ENCODE measurements at regions not wholly inside any gene's neighbourhood (a gene's known extent, or its start where the extent isn't known, plus 50 kb on each side); places are given as distances from the start of the nearest gene placed in this dataset.
"Not testable (repeated sequence)": the region's sequence is repeated elsewhere in the genome, so short reads cannot be mapped to it uniquely, and the experiment has no call there.

DNA sequence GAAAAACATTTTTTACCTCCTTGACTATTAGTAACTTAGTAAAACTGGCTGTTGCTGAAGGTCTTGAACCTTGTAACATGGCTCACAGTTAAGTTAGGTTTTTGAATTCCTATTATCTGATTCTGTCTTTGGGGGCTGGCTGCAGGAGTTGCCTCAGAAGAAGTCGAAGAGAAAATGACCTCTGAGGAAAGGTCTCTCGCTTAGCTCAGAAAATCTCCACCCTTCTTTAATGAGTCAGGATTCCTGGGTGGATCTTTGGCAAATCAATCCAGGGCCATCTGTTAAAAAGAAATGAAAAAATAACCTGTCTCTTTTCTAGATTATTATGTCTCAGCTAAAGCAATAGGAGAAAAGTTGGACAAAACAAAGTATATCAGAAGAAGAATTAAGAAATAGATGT is 267.8 kb upstream of the SEMA3C start:
- Histone ChIP-seq H3K9me3 (no peaks in the 10 kb centered on the region), H3K4me3 (no peak overlapping the region), H3K4me1 (no peaks in the 10 kb centered on the region), H3K36me3 (no peaks in the 10 kb centered on the region), H3K27ac (no peak overlapping the region), H3K27me3 (no peaks in the 10 kb centered on the region)
- intact Hi-C loops (cut with DNase I) = no loop called here
- DNase-seq (ENCODE audit: extremely low spot score in 2 of 2) = no peak
- TF ChIP-seq POLR2AphosphoS5 (IDR thresholded peaks at IDR 0.05; ENCODE audit: insufficient read depth in 1 of 2, low read depth in 1 of 2) = peak in 1 of 2 donors; percentile 62
- TF ChIP-seq, protein P1, sequence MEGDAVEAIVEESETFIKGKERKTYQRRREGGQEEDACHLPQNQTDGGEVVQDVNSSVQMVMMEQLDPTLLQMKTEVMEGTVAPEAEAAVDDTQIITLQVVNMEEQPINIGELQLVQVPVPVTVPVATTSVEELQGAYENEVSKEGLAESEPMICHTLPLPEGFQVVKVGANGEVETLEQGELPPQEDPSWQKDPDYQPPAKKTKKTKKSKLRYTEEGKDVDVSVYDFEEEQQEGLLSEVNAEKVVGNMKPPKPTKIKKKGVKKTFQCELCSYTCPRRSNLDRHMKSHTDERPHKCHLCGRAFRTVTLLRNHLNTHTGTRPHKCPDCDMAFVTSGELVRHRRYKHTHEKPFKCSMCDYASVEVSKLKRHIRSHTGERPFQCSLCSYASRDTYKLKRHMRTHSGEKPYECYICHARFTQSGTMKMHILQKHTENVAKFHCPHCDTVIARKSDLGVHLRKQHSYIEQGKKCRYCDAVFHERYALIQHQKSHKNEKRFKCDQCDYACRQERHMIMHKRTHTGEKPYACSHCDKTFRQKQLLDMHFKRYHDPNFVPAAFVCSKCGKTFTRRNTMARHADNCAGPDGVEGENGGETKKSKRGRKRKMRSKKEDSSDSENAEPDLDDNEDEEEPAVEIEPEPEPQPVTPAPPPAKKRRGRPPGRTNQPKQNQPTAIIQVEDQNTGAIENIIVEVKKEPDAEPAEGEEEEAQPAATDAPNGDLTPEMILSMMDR (IDR thresholded peaks at IDR 0.05) = no peak
- no peak for TF ChIP-seq POLR2A (IDR thresholded peaks at IDR 0.05)

- TF ChIP-seq POLR2AphosphoS5 (IDR thresholded peaks at IDR 0.05; ENCODE audit: insufficient read depth in 1 of 2, low read depth in 1 of 2) (no peak), POLR2A (IDR thresholded peaks at IDR 0.05) (no peak)
- TF ChIP-seq, protein P1 (IDR thresholded peaks at IDR 0.05) = no peak
- Histone ChIP-seq H3K36me3 (no peaks in the 10 kb centered on the region), H3K27me3 (no peaks in the 10 kb centered on the region), H3K4me1 (no peaks in the 10 kb centered on the region), H3K27ac (no peak overlapping the region), H3K9me3 (no peaks in the 10 kb centered on the region), H3K4me3 (no peak overlapping the region)
- DNase-seq (ENCODE audit: extremely low spot score in 2 of 2) = no peak
- intact Hi-C loops (cut with DNase I) = no loop called here
Measured at GRCh38 chr7:81185072-81185471, 266.2 kb upstream of the SEMA3C start.

DNA sequence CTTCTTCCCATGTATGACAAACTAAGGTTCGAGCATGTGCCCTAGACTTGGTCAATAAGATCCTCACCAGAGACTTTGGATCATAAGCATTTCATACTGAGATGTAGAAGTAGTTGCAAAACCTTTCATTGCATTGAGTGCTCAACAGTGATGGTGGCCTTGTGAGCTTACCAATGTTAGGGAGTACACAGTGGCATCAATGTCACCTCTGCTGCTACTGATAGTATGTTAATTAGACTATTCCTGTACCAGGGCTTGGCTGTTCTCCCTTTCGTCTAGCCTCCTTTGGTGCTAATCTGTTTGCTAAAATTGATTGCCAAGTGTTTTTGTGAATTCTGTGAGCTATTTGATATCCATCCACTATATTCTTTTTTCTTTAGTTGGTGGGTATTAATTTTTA is 264.5 kb upstream of the SEMA3C start:
- Histone ChIP-seq H3K27me3 (no peaks in the 10 kb centered on the region), H3K36me3 (no peaks in the 10 kb centered on the region), H3K27ac (no peak overlapping the region), H3K9me3 (no peaks in the 10 kb centered on the region), H3K4me1 (no peaks in the 10 kb centered on the region), H3K4me3 (no peak overlapping the region)
- TF ChIP-seq POLR2AphosphoS5 (IDR thresholded peaks at IDR 0.05; ENCODE audit: insufficient read depth in 1 of 2, low read depth in 1 of 2) = no peak
- TF ChIP-seq POLR2A (IDR thresholded peaks at IDR 0.05) = no peak
- TF ChIP-seq, protein P1 (IDR thresholded peaks at IDR 0.05) = no peak
- intact Hi-C loops (cut with DNase I) = no loop called here
- DNase-seq (ENCODE audit: extremely low spot score in 2 of 2) = no peak

DNA sequence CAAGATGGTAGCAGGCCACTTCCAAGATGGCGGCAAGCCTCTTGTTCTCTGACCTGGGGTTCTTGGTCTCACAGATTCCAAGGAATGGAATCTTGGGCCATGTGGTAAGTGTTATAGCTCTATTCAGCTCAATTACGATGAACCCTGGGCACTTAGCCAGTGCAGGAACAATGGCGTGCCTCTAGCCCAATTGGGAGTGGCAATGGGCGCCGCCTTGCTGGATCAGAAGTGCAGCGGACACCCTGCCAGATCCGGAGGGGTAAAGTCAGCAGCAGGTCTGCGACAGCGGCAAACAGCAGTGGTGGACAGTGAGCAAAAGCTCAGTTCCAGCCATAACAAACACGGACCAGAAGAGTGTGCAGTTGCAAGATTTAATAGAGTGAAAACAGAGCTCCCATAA is 263.2 kb upstream of the SEMA3C start:
- H3K27me3 ChIP-seq; intact Hi-C loops (cut with DNase I); H3K4me3 ChIP-seq; H3K27ac ChIP-seq; H3K36me3 ChIP-seq; DNase-seq (ENCODE audit: extremely low spot score in 2 of 2); H3K4me1 ChIP-seq; H3K9me3 ChIP-seq: not testable (repeated sequence)

GRCh38 chr7:81181066-81181465 is 262.2 kb upstream of the SEMA3C start:
- H3K27ac ChIP-seq = no peak overlapping the region
- DNase-seq (ENCODE audit: extremely low spot score in 2 of 2) = no peak
- no peaks in the 10 kb centered on the region for H3K36me3 ChIP-seq
- no peak overlapping the region for H3K4me3 ChIP-seq
- intact Hi-C loops (cut with DNase I) = no loop called here
- H3K9me3 ChIP-seq = no peaks in the 10 kb centered on the region
- no peak for TF ChIP-seq POLR2A (IDR thresholded peaks at IDR 0.05)
- TF ChIP-seq POLR2AphosphoS5 (IDR thresholded peaks at IDR 0.05; ENCODE audit: insufficient read depth in 1 of 2, low read depth in 1 of 2) = no peak
- TF ChIP-seq, protein P1 (IDR thresholded peaks at IDR 0.05) = no peak
- no peaks in the 10 kb centered on the region for H3K27me3 ChIP-seq
- no peaks in the 10 kb centered on the region for H3K4me1 ChIP-seq

GRCh38 chr7:81180573-81180972 is 261.7 kb upstream of the SEMA3C start:
- Histone ChIP-seq H3K4me1 (no peaks in the 10 kb centered on the region), H3K27ac (no peak overlapping the region), H3K4me3 (no peak overlapping the region), H3K27me3 (no peaks in the 10 kb centered on the region), H3K9me3 (no peaks in the 10 kb centered on the region), H3K36me3 (no peaks in the 10 kb centered on the region)
- intact Hi-C loops (cut with DNase I) = no loop called here
- TF ChIP-seq POLR2AphosphoS5 (IDR thresholded peaks at IDR 0.05; ENCODE audit: insufficient read depth in 1 of 2, low read depth in 1 of 2) = no peak
- TF ChIP-seq, protein P1 (IDR thresholded peaks at IDR 0.05) = no peak
- no peak for TF ChIP-seq POLR2A (IDR thresholded peaks at IDR 0.05)
- no peak for DNase-seq (ENCODE audit: extremely low spot score in 2 of 2)
